NB4 (cell line): ENCODE measurements at regions not wholly inside any gene's neighbourhood (a gene's known extent, or its start where the extent isn't known, plus 50 kb on each side); places are given as distances from the start of the nearest gene placed in this dataset.

ENCODE experiments used
- TF ChIP-seq, protein P1 (sequence below): IDR thresholded peaks from 2 replicates; pipeline ENCODE4 v1.6.1; 2011; ENCODE audit warnings: low read depth, low read length
- TF ChIP-seq, protein P2 (sequence below): IDR thresholded peaks from one replicate; pipeline ENCODE4 v1.5.1; 2012; ENCODE audit warnings: low read depth, low read length

DNA sequence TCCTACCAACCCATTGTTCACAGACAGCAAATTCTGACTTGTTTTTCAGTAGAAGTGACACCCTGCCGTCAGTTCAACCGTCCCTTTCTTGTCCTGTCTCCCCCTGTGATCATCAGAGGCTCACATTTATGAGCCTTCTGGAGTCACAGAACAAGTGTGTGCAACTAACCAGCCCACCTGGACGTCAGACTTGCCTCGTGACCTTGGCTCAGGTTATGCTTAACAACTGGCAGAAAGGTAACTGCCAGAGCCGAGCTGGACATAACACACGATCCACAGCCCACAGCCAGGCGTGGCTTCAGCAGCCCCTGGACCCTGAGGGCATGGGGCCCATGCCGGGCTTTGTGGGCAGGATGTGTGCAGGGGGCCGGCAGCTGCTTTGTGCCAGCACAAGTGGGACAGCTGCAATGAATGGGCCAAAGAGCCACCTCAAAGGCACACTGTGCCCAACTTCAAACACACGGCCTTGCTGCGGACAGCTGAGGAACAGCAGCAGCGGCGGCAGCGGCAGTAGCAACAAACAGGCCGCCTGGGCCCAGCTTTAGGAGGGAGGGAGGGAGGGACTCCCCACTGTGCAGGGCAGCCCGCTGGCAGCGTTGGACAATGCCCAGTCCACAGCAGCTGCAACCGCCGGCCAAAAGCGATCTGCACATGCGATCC lies 103.9 kb downstream of the ZBTB18 start:
- TF ChIP-seq, protein P1, sequence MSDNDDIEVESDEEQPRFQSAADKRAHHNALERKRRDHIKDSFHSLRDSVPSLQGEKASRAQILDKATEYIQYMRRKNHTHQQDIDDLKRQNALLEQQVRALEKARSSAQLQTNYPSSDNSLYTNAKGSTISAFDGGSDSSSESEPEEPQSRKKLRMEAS: no peak
- TF ChIP-seq, protein P2, sequence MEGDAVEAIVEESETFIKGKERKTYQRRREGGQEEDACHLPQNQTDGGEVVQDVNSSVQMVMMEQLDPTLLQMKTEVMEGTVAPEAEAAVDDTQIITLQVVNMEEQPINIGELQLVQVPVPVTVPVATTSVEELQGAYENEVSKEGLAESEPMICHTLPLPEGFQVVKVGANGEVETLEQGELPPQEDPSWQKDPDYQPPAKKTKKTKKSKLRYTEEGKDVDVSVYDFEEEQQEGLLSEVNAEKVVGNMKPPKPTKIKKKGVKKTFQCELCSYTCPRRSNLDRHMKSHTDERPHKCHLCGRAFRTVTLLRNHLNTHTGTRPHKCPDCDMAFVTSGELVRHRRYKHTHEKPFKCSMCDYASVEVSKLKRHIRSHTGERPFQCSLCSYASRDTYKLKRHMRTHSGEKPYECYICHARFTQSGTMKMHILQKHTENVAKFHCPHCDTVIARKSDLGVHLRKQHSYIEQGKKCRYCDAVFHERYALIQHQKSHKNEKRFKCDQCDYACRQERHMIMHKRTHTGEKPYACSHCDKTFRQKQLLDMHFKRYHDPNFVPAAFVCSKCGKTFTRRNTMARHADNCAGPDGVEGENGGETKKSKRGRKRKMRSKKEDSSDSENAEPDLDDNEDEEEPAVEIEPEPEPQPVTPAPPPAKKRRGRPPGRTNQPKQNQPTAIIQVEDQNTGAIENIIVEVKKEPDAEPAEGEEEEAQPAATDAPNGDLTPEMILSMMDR: no peak
